Activated effector memory CD4-positive, alpha-beta T cell treated with anti-CD3 and anti-CD28 coated beads, Interleukin-2, amount 50 U/mL, for 16 hours (primary cell): ENCODE measurements at regions not wholly inside any gene's neighbourhood (a gene's known extent, or its start where the extent isn't known, plus 50 kb on each side); places are given as distances from the start of the nearest gene placed in this dataset.

ENCODE experiments used
- DNase-seq: peaks from one replicate; pipeline ENCODE4 v3.0.0-alpha.2; 2020

DNA sequence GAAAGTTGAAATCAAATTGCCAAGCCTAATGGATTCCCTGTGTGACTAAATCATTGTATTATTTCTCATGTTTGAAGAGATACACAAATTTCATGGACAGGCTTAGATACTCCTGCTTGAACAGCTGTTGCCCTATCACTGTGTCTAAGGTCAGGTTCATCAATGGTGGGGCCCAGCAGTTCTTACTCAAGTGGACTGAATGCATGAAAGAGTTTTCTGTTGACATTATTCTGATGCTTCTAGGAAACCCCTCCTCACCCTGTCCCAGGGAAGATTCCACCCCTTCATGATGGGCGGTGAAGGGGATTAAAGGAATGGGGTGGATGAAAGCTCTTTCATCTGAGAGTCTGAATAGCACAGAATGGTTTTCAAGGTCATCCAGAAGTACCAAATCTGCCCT is 148.8 kb downstream of the INO80D start:
- DNase-seq = no peak

DNA sequence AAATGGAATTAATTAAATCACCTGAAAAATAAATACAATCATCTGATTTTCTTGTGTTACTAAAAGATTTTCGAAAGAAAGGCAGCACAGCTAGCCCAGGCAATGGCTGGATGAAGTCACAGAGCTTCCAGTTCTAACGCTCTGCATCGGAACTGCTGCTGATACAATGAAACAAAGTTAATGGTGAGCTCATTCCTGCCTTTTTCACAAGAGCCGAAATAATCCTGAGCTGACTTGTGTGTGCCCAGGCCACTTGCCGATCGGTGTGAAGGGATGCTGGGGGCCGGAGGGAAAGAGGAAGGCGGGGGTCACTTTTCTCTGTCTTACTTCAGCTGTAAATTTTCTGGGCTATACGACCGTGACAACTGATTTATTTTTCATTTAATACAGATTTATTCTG is 149.5 kb downstream of the INO80D start:
- no peak for DNase-seq

DNA sequence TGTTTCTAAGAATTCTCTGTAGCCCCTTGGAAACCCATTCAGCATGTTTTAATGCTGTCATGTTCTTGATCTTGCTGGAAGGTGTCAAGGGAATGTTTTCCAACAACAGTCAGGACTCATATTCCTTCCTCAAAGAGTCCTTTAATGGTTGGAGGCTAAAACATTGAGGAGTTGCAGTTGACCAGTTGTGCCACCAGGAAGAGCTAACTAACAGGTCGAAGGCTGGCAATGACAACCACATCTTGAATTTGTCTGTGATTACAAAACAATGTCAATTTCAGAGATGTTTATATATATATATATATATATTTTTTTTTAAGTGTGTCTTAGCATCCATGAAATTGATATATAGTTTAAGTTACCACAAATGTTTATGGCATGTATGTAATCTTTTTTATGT is 151.5 kb downstream of the INO80D start:
- no peak for DNase-seq

DNA sequence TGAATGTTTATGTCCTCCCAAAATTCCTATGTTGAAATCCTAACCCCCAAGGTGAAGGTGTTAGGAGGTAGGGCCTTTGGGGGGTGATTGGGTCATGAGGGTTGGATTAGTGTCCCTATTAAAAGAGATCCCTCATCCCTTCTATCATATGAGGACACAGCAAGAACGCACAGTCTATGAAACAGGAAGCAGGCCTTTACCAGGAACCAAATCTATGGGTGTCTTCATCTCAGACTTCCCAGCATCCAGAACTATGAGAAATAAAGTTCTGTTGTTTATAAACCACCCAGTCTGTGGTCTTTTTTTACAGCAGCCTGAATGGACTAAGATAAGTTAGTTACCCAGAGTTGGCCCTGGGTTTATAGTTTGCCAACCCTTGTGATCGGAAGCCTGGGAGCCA is 153.1 kb downstream of the INO80D start:
- DNase-seq = no peak

DNA sequence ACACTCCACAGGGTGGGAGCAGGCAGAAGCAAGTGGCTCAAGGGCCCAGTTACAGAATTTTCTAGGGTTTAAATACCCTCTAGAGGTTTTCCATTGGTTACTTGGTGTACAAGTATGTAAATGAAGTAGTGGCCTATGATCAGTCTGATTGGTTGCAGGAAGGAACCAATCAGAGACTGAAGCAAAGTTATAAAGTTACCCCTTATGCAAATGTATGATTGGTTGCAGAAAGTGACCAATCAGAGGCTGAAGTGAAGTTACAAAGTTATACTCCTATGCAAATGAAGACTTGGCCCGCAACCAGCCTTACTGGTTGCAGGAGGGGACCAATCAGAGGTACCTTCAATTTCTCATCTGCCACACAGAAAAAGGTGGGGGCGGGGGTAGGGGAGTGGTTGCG is 154.6 kb downstream of the INO80D start:
- DNase-seq = no peak

DNA sequence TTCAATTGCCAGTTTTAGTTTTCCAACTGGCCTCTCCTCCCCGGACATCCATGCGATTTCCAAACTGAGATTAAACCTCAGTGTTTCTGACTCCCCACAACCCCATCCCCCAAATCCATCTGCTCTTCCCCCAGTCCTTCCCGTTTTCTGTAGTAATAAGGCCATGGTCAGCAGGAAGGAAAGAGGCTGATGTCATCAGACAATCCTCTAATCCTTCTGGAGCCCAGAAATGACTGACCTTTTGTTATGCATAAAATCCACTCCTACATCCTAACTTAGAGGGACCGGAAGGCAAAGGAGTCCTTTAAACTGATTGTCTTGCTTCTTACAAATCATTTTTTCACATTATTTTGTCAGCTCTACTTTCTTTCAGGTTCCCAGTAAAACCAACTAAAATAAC is 155.8 kb downstream of the INO80D start:
- DNase-seq = no peak

DNA sequence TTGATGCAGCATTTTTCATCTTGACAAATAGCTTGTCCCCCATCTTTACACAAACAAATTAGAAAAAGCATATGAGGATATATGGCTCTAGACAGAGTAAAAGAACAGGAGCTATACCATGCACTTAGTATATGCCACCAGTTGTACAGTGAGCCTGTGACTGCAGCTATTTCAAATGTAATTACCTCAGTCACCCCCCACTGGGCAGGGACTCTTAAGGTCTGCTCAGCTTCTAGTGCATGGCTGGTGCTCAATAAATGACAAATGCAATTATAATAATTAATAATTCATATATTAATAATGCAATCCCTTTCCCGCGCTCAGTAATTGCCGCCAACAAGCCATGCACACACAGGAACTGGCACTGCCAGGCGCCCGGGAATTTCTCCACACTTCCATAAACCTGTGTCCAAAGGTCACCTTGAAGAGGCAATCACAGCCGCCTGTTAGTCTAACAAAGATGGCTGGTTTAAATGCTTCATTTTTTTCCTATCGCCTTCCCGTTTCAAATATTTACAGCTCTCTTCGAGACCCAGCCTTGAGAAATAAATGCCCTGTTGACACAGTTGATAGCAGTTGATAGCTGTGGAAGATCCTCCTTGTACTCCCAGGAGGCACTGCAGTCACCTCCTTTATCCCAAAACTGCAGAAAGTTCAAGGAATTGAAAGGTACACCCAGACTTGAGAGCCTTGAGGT is 156.6 kb downstream of the INO80D start:
- DNase-seq = no peak

DNA sequence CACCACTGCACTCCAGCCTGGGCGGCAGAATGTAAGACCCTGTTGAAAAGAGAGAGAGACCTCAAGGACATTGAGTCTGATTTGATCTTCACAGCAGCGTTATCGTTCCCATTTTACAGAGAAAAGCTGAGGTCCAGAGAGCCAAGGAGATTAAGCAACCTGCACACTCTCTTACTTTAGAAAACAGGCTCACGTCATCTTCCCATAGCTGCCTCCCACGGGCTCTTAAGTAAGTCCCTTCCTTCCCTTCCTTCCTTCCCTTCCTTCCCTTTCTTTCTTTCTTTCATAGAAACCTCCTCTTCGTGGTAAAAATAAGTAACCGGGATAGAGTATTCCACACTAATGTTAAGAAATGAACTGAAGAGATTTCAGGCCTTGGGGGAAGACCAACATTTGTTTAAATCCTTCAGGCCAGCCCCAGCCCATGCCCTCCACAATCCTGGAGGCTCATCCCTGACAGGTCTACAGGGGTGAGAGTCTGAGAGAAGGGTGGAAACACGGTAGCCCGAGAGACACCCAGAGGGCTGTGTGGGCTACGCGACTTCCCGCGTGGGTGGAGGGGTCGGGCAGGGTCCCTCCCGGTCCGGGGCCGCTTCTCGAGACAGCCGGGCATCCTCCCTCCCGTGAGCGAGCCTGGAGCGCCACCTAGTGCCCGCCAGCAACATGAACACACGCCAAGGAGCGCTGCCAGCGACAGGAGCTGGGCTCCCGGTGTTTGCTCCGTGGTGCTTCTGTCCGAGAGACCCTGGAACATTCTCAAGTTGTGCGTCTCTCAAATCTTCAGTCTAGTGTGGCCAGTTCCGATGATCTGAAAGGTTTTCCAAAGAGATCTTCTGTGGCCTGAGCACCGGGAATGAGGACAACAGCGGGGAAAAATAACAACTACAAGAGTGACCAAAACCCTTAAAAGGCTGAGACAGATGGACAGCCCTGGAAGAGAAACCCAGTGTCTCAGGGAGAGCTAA is 160.3 kb downstream of the INO80D start:
- peak; percentile 88 for DNase-seq

DNA sequence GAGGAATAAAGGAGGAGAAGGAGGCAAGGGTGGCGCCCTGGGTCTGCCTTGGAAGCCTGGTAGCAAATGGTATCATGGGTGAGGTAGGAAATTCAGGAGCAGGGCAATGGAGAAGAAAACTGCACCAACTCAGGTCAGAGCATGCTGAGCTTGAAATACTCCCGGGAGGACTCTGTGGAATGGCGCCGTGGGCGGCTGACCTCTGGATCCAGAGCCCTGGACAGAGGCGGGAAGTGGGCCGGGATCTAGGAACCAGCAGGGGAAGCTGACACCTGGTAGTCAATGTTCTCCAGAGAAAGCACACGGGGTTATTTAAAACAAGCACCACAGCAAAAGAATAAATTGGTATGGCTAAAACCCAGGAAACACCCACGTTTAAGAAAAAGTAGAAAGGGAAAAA is 161.3 kb downstream of the INO80D start:
- no peak for DNase-seq

DNA sequence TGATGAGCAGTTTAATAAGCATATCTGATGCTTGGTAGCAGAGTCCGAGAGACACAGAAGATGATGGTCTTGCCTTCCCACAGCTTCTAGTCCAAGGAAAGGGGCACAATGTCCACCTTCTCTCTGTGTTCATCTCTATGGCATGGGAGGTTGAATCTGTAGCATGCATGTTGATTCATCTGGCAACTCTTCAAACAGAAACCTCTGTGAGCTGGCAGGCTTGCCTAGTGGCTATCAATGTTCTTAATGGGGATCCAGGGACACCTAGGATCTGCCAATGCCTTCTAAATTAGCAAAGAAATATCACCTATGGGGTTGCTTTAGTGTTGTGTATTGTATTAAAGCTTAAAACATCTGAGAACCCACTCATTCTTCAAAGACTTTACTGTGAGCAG is 170.8 kb downstream of the INO80D start:
- DNase-seq = no peak

DNA sequence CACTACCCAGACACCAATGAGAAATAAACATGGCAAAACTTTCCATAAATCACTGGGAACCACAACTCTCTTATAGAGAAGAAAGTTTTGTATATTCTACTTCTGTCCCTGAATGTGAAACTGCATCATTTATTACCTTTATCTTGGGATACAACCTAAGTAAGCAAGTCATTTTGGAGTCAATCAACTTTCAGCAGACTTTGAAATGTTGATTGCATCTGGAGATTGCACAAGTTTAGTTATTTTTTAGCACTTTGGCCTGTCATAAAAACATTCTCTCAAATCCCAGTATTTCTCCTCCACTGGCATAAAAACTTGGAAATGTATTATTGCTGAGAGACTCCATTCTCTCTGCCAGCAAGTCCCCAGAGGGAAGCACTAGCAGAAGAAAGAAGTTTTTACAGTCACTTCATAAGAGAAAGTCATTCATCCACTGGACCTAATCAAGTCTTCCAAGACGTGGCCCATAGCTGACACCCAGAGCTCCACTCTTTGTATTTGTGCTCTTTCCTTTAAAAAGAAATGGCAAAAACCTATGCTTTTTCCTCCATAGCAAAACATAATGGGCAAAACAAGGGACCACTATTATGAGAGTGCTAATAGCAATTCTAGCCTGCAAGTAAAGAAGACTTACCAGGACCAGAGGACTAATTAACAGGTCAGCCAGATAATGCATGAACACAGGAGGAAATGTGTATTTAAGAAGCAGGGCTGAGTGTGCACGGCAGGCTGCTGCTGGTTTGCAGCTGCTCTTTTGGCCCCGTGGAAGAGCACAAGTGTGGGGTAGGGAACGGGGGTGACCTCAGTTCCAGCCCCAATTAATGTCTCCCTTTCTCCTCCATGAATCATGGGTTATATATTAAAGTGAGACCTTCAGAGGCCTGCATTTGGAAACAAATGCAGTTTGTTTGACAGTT is 171.5 kb downstream of the INO80D start:
- DNase-seq = no peak

DNA sequence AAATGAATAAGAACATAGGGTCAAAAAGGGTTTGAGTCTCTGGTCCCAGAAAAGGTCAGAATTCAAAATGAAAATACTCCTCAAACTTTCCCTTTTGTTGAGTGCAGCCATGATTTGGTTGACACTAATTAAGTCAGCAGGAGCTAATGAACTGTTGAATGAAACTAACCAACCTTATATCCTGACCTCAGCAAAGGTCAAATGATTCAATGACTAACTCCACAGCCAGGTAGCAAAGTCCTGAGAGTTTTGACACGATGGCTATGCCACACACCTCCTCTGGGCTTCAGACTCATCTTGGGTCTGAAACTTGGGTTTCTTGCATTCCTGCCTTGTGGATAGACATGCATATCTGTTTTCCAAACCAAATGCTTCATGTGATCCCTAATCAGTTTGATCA is 172.3 kb downstream of the INO80D start:
- no peak for DNase-seq

DNA sequence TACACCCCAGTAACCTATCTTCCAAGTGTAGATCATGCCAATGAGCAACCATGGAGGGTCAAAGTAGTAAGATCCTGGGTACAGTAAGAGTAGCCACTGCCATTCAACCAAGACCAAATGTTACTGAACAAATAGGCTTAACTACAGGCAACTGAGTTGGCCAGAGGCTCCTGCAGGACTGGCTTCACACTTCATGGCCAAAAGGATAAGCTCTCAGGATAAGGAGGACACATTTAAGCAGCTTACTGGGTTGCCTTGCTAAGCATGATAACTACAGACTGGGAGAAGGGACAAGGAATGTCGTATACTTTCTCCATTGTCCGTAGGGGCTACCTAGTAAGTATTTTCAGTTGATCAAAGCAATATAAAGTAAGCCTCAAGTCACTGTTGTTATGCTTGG is 174.7 kb downstream of the INO80D start:
- DNase-seq = no peak

DNA sequence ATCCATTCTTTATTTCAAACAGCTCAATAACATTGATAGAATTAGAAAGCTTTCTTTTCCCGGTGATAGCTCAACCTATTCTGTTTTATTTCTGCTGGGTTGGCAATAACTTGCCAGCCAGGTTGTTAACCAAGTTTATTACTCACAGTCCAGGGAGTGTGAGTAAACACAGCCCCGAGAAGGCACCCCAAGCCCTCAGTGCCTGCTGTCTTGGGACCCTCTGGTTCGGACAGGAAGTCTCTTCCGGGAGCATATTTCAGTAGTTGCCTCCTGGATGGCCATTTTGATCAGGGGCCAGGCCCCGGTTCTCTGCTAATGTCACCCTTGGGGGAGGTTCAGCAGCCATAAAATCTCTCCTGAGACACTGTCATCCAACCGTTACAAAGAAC is 176.8 kb downstream of the INO80D start:
- no peak for DNase-seq

DNA sequence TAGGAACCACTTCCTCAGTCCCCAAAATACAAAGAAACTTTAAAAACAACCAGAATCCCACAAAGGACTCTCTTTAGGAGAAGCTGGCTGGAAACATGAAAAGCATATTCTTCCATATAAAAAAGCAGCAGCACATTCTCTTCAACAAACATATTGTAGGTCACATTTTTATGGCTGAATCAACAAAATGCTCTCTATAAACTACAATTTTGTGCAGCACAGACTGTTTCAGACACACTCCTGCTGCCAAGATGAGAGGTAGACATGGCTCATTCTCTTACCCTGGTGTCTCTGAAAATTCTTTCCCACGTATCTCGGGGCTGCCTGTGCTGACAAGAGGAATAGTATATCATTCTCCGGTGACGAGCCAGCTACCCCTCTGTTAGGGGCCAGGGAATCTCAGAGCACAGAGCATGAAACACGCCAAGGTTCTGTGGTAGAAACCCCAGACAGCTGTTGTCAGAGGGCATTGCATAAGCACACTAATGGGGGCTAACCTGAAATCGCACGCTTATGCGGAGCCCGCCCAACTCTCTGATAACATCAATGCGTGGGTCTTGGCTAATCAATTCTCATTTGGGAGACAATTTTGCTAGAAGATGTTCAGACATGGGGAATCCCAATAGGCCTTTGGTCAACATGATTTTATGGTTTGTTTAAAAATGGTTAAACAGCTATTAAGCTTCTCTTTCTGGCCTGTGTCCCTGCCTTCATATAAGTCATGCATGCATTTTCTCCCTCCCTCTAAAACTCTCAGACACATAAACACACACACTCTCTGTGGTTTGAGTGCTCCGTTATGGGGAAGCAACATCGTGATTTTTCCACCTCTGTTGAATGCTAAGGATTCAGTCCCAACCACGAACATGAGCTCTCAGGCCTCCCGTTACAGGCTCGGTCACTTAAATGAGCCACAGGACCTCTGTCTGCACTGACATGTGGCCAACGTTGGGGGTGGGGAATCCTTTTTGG is 177.5 kb downstream of the INO80D start:
- DNase-seq = no peak

DNA sequence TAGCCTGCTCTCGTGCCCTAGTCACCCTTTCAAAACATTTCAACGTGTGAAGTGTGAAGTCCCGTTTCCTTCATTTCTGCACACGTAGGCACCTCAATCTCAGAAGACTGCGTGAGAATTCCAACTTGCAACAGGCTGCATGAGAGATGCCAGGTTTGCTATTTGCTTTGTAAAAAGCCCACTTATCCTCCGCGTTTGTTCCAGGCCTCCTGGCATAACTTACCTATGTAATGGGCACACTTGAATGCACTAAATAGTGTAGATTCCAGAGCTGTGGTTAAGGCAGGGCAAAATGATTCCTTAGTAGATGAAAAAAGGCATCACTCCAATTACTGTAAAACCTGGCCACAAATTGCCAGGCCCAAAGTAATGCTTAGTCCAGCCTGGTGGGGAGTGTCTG is 179.6 kb downstream of the INO80D start:
- DNase-seq = no peak

DNA sequence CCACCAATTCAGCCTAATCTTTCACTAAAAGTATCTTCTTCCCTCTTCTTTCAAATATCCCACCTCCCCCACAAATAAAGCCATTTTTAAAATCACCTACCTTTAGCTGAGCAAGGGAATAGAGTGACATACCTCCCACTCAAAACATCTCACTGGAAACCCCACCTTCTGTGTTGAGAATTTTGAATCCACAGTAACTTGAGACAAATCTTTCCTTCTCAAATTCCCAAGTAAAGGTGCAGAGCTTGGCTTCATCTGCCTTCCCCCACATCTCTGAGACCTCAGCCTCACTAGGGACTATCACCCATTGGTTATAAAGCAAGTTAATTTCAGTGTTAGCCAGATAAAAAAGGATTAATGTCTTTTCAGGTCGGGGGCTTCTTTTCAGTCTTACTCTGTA is 180.4 kb downstream of the INO80D start:
- no peak for DNase-seq

DNA sequence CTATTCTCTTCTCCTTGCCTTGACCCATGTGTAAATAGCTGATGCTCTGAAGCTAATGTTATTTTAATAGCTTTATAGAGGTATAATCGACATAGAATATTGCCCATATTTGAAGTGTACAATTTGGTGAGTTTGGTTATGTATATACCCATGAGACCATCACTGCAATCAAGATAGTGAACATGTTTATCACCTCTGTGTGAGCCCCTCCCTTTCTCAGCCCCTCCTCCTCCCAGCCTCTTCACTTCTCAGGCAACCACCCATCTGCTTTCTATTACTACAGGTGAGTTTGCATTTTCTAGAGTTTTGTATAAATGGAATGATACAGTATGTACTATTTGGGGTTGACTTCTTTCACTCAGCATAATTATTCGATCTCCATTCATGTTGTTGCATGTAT is 181.1 kb downstream of the INO80D start:
- no peak for DNase-seq

DNA sequence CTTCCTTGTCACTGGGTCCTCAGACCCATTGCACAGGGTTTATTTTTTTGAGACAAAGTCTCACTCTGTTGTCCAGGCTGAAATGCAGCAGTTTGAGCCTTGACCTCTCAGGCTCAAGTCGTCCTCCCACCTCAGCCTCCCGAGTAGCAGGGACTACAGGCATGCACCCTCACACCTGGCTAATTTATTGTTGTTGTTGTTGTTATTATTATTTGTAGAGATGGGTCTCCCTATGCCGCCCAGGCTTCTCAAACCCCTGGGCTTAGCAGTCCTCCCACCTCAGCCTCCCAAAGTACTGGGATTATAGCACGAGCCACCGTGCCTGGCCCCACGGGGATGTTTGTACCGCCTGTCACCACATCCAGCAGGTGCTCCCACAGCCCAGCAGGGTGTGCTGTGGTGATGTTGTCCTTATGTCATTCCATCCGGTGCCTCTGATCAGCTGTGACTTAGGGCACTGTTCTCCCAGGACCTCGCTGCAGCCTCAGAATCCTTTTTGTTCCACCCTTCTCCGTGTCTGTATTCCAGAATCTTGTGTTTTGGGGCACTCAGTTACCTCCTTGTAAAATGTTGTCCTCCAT is 182.3 kb downstream of the INO80D start:
- DNase-seq = no peak

DNA sequence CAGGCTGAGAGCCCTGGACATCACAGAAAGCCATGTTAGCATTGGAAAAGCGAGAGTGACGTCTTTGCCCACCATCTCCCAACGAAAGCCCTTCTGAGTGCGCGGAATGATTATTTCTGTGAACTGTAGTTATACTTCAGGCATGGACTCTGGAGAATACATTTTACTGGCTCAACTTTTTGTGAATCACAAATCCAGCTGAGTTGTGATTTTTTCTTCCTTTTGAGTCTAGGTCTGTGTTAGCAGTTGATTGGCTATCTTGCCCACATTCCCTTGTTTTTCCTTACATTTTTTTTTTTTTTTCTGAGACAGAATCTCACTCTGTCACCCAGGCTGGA is 183.1 kb downstream of the INO80D start:
- DNase-seq = no peak

DNA sequence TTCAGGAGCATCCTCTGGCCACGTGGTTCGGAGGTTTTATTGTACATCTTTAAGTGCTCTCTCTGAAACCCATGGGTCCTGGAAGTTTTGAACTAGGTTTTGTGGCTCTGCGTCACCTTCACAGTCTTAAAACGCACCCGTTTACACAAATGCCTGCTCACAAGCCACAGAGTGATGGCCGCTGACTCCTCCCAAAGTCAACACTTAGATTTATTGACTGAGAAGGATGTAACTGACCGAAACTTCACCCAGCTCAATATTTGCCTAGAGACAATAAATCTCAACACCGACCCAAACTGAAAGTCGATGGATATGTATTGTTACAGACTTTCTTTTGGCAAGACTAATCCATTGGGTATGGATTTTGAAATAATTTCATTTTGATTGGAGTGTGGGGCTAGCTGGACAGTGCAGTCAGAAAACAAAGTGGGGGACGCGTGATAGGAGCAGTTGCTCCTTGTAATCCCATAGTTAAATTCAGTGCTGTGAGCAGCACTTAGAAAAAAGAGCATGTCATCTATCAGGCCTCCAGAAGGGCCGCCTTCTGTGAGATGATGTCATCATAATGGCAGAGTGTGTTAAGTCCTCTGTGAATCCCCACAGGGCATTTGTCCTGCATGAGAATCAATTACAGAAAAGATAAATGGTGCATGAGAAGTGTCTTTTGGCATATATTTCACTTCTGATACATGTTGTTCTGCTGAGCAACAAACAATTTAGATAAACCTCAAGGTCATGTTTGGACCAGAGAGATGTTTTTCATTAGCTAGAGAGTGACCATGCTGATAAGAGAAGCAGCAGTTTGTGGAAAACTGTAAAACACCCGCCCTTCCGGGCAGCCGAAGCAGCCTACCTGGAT is 183.7 kb downstream of the INO80D start:
- DNase-seq = no peak
